ENCODE measurements at regions not wholly inside any gene's neighbourhood (a gene's known extent, or its start where the extent isn't known, plus 50 kb on each side); places are given as distances from the start of the nearest gene placed in this dataset.

- no peak for TF ChIP-seq MAX (IDR thresholded peaks at IDR 0.05; ENCODE audit: insufficient read depth, insufficient read length)
- TF ChIP-seq EZH2 (IDR thresholded peaks at IDR 0.05; ENCODE audit: borderline replicate concordance, low read depth, low read length, severe bottlenecking), result no peak
- TF ChIP-seq CTCF (IDR thresholded peaks at IDR 0.05; ENCODE audit: extremely low read depth in 1 of 2, insufficient read depth in 1 of 2, low read depth in 1 of 2, low read length in 2 of 2), result no peak
Measured at GRCh38 chr6:109292420-109292819, 89.8 kb downstream of the CD164 start.
